ENCODE measurements at regions not wholly inside any gene's neighbourhood (a gene's known extent, or its start where the extent isn't known, plus 50 kb on each side); places are given as distances from the start of the nearest gene placed in this dataset.

DNA sequence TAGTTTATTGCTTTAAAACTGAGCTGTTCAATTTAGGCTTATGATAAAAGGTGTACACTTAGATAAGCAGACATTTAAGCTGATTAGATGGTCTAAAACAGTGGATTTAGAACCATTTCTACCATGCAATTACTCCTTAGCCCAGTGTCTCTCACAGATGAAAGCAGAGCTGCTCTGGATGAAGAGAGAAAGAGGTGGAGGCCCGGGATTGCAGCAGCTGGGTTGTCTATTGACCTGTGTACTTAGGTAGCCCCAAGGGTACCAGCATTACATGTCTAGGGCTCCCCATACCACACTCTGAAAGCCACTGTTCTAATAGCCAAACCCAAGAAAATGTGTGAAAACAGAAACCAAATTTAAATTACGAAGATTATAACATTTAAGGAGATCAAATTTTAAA, 86.0 kb upstream of the GIMD1 start:
- Histone ChIP-seq H3K79me1 (ENCODE audit: insufficient read depth, low read depth, low read length, poor library complexity, severe bottlenecking) (no peaks in the 10 kb centered on the region), H4K5ac (ENCODE audit: insufficient read length, low read depth, low read length) (no peak overlapping the region), H2AFZ (ENCODE audit: low read length) (no peak overlapping the region), H2BK20ac (ENCODE audit: low read depth, low read length, poor library complexity, severe bottlenecking) (no peak overlapping the region), H3K4me2 (ENCODE audit: insufficient read depth, insufficient read length, low read length) (no peak overlapping the region), H3K23me2 (ENCODE audit: insufficient read length, low read depth, low read length, poor library complexity, severe bottlenecking) (no peaks in the 10 kb centered on the region), H4K20me1 (ENCODE audit: control insufficient read depth, insufficient read depth, insufficient read length) (no peaks in the 10 kb centered on the region), H3K4me1 (ENCODE audit: insufficient read depth, low read length) (no peaks in the 10 kb centered on the region), H2BK5ac (ENCODE audit: insufficient read length, low read length) (no peak overlapping the region), H3K56ac (ENCODE audit: insufficient read length, low read depth, low read length) (no peak overlapping the region), H2BK120ac (ENCODE audit: low read depth, low read length, poor library complexity, severe bottlenecking) (no peak overlapping the region), H3K79me2 (ENCODE audit: insufficient read depth, low read length) (no peaks in the 10 kb centered on the region), H3K18ac (ENCODE audit: insufficient read length, low read depth, low read length) (no peak overlapping the region), H3K27ac (ENCODE audit: insufficient read length, low read depth, low read length) (no peak overlapping the region), H3K23ac (ENCODE audit: insufficient read length, low read depth, low read length) (no peak overlapping the region), H4K91ac (ENCODE audit: insufficient read length, low read depth, low read length) (no peak overlapping the region), H2BK15ac (ENCODE audit: low read depth, low read length) (no peak overlapping the region), H4K8ac (replicated peaks; ENCODE audit: insufficient read length, low read depth, low read length) (no peak overlapping the region), H2AK5ac (ENCODE audit: insufficient read length, low read length) (no peak overlapping the region), H3K4ac (ENCODE audit: low read depth, low read length) (no peak overlapping the region), H3K14ac (ENCODE audit: insufficient read depth, low read length) (no peak overlapping the region), H3K27me3 (ENCODE audit: insufficient read depth, low read length) (no peaks in the 10 kb centered on the region), H2BK12ac (ENCODE audit: insufficient read length, low read depth, low read length) (no peak overlapping the region), H3K9me3 (ENCODE audit: control insufficient read depth, low read depth, low read length) (no peaks in the 10 kb centered on the region), H3K9ac (ENCODE audit: extremely low read depth, insufficient read length, low read length) (no peak overlapping the region), H3T11ph (ENCODE audit: low read length) (no peak overlapping the region)
- DNase-seq, result no peak
- TF ChIP-seq, protein P1, sequence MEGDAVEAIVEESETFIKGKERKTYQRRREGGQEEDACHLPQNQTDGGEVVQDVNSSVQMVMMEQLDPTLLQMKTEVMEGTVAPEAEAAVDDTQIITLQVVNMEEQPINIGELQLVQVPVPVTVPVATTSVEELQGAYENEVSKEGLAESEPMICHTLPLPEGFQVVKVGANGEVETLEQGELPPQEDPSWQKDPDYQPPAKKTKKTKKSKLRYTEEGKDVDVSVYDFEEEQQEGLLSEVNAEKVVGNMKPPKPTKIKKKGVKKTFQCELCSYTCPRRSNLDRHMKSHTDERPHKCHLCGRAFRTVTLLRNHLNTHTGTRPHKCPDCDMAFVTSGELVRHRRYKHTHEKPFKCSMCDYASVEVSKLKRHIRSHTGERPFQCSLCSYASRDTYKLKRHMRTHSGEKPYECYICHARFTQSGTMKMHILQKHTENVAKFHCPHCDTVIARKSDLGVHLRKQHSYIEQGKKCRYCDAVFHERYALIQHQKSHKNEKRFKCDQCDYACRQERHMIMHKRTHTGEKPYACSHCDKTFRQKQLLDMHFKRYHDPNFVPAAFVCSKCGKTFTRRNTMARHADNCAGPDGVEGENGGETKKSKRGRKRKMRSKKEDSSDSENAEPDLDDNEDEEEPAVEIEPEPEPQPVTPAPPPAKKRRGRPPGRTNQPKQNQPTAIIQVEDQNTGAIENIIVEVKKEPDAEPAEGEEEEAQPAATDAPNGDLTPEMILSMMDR (conservative IDR thresholded peaks at IDR 0.05), result no peak
- WGBS (ENCODE audit: extremely low coverage, insufficient read length, low lambda C conversion rate), result no CpG with 5 or more reads among the region's 2 CpGs
- H3K27ac Mint-ChIP-seq, result no peak overlapping the region
- H3K27me3 Mint-ChIP-seq (ENCODE audit: low read depth), result no peaks in the 10 kb centered on the region; the same call in none of the 2 replicates
- no peaks in the 10 kb centered on the region for H3K9me3 Mint-ChIP-seq
- H3K4me1 Mint-ChIP-seq, result no peaks in the 10 kb centered on the region
- H3K4me3 Mint-ChIP-seq, result no peak overlapping the region
- H3K36me3 Mint-ChIP-seq (ENCODE audit: insufficient read depth in 1 of 3, low read depth in 3 of 3), result no peaks in the 10 kb centered on the region

Data from H9 (cell line).